ENCODE measurements at regions not wholly inside any gene's neighbourhood (a gene's known extent, or its start where the extent isn't known, plus 50 kb on each side); places are given as distances from the start of the nearest gene placed in this dataset.

GRCh38 chr1:209224886-209225285 is 358.6 kb upstream of the CAMK1G start:
- no peak overlapping the region for H2AFZ ChIP-seq (ENCODE audit: low read depth, low read length, severe bottlenecking)
- H3K9me3 ChIP-seq (ENCODE audit: insufficient read depth, low read length) = no peaks in the 10 kb centered on the region
- H3K27ac ChIP-seq (ENCODE audit: low read depth, low read length) = no peak overlapping the region
- H3K9me2 ChIP-seq (replicated peaks; ENCODE audit: insufficient read depth, low read length) = no peaks in the 10 kb centered on the region
- H3F3A ChIP-seq (ENCODE audit: insufficient read depth) = no peaks in the 10 kb centered on the region
- H3K79me2 ChIP-seq (ENCODE audit: insufficient read depth, low read length) = no peaks in the 10 kb centered on the region
- H3K4me2 ChIP-seq (ENCODE audit: low read depth, low read length, poor library complexity, severe bottlenecking) = no peak overlapping the region
- no peak overlapping the region for H3K4me3 ChIP-seq (ENCODE audit: insufficient read depth, low read length, poor library complexity, severe bottlenecking)
- no peak for TF ChIP-seq EZH2phosphoT487 (conservative IDR thresholded peaks at IDR 0.05; ENCODE audit: low read length)
- TF ChIP-seq CTCF (IDR thresholded peaks at IDR 0.05; ENCODE audit: insufficient read depth, low read length, poor library complexity, severe bottlenecking) = no peak
- no peaks in the 10 kb centered on the region for H3K27me3 ChIP-seq (ENCODE audit: low read length)
- no peaks in the 10 kb centered on the region for H3K36me3 ChIP-seq (ENCODE audit: low read length)
- no peak overlapping the region for H3K9ac ChIP-seq (ENCODE audit: low read length)
- no peaks in the 10 kb centered on the region for H4K20me1 ChIP-seq (ENCODE audit: low read depth, low read length)

GRCh38 chr1:209227171-209227570 is 356.3 kb upstream of the CAMK1G start:
- H3K4me2 ChIP-seq (ENCODE audit: low read depth, low read length, poor library complexity, severe bottlenecking) = no peak overlapping the region
- H3K9me2 ChIP-seq (replicated peaks; ENCODE audit: insufficient read depth, low read length) = no peaks in the 10 kb centered on the region
- H3K4me3 ChIP-seq (ENCODE audit: insufficient read depth, low read length, poor library complexity, severe bottlenecking) = no peak overlapping the region
- H3K27me3 ChIP-seq (ENCODE audit: low read length) = no peaks in the 10 kb centered on the region
- no peak overlapping the region for H2AFZ ChIP-seq (ENCODE audit: low read depth, low read length, severe bottlenecking)
- H3K27ac ChIP-seq (ENCODE audit: low read depth, low read length) = no peak overlapping the region
- TF ChIP-seq EZH2phosphoT487 (conservative IDR thresholded peaks at IDR 0.05; ENCODE audit: low read length) (no peak), CTCF (IDR thresholded peaks at IDR 0.05; ENCODE audit: insufficient read depth, low read length, poor library complexity, severe bottlenecking) (no peak)
- H3K9ac ChIP-seq (ENCODE audit: low read length) = no peak overlapping the region
- H3K9me3 ChIP-seq (ENCODE audit: insufficient read depth, low read length) = no peaks in the 10 kb centered on the region
- H3F3A ChIP-seq (ENCODE audit: insufficient read depth) = no peaks in the 10 kb centered on the region
- H4K20me1 ChIP-seq (ENCODE audit: low read depth, low read length) = no peaks in the 10 kb centered on the region
- H3K36me3 ChIP-seq (ENCODE audit: low read length) = no peaks in the 10 kb centered on the region
- H3K79me2 ChIP-seq (ENCODE audit: insufficient read depth, low read length) = no peaks in the 10 kb centered on the region

- H3K27me3 ChIP-seq (ENCODE audit: low read length) = no peaks in the 10 kb centered on the region
- no peak overlapping the region for H2AFZ ChIP-seq (ENCODE audit: low read depth, low read length, severe bottlenecking)
- no peaks in the 10 kb centered on the region for H4K20me1 ChIP-seq (ENCODE audit: low read depth, low read length)
- no peak for TF ChIP-seq EZH2phosphoT487 (conservative IDR thresholded peaks at IDR 0.05; ENCODE audit: low read length)
- no peak for TF ChIP-seq CTCF (IDR thresholded peaks at IDR 0.05; ENCODE audit: insufficient read depth, low read length, poor library complexity, severe bottlenecking)
- H3F3A ChIP-seq (ENCODE audit: insufficient read depth) = no peaks in the 10 kb centered on the region
- H3K4me2 ChIP-seq (ENCODE audit: low read depth, low read length, poor library complexity, severe bottlenecking) = no peak overlapping the region
- no peak overlapping the region for H3K27ac ChIP-seq (ENCODE audit: low read depth, low read length)
- no peak overlapping the region for H3K9ac ChIP-seq (ENCODE audit: low read length)
- no peaks in the 10 kb centered on the region for H3K9me2 ChIP-seq (replicated peaks; ENCODE audit: insufficient read depth, low read length)
- H3K9me3 ChIP-seq (ENCODE audit: insufficient read depth, low read length) = no peaks in the 10 kb centered on the region
- no peaks in the 10 kb centered on the region for H3K79me2 ChIP-seq (ENCODE audit: insufficient read depth, low read length)
- no peaks in the 10 kb centered on the region for H3K36me3 ChIP-seq (ENCODE audit: low read length)
- no peak overlapping the region for H3K4me3 ChIP-seq (ENCODE audit: insufficient read depth, low read length, poor library complexity, severe bottlenecking)
These were observed 355.6 kb upstream of the CAMK1G start for GRCh38 chr1:209227941-209228340.

Measured in SU-DHL-6 (cell line).